Activated CD4-positive, alpha-beta T cell treated with anti-CD3 and anti-CD28 coated beads, Interleukin-2, amount 50 U/mL, for 16 hours (primary cell): ENCODE measurements at regions not wholly inside any gene's neighbourhood (a gene's known extent, or its start where the extent isn't known, plus 50 kb on each side); places are given as distances from the start of the nearest gene placed in this dataset.

Experiments
- DNase-seq: peaks from one replicate; pipeline ENCODE4 v3.0.0-alpha.2; 2020

DNA sequence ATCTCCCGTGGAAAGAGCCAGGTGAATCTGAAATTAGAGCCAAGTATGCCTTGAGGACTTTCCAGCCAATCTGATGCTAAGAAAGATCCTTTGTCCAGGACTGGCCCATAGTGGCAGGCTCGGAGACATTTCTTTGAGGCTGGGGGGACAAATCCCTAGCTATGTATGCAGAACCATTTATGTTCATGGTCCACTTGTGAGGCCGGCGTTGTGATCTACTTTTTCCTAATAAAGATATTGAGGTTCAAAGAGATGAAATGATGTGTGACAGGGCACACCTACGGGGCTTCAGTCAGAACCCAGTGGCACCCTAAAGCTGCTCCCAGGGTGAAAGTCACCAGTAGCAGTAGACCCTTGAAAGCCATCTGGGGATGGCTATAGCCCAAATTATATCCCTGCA, 120.3 kb upstream of the MAFB start:
- no peak for DNase-seq

DNA sequence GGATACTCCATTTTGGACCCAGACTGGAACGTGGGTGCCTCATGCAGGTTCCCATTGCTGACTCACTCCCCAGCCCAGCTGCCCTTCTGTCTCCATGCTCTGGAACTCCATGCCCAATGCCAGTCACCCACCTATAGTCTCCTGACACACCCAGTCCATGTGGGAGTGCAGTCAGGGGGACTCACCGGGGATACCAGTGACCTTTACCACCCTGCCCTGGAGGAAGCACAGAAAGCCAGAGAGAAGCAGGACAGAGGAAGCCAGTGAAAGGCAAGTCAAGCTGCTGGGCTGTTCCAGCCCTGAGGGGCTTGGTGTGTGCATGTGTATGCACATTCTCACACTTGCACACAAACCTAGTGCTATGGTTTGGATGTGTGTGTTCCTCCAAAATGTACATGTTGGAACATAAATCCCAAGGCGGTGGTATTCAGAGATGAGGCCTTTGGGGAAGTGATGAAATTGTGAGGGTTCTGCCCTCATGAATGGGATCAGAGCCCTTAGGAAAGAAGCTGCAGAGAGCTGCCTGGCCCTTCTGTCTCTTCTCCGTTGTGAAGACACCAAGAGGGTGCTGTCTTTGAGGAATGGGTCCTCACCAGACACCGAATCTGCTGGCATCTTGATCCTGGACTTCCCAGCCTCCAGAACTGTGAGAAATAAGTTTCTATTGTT, 121.4 kb upstream of the MAFB start:
- no peak for DNase-seq

DNA sequence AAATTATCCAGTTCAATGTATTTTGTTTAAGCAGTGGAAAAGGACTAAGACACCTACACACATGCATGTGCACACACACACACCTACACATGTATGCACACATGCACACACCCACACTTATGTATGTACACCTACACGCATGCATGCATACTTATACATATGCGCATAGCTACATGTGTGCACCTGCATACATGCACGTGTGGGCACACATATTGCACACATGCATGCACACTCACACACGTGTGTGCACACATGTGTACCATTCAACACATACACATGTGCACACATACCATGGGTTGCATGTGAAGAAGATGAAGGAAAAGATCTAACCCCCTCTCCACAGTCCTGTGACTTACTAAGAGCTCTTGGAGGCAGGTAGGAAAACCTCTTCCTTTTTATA, 122.0 kb upstream of the MAFB start:
- no peak for DNase-seq

DNA sequence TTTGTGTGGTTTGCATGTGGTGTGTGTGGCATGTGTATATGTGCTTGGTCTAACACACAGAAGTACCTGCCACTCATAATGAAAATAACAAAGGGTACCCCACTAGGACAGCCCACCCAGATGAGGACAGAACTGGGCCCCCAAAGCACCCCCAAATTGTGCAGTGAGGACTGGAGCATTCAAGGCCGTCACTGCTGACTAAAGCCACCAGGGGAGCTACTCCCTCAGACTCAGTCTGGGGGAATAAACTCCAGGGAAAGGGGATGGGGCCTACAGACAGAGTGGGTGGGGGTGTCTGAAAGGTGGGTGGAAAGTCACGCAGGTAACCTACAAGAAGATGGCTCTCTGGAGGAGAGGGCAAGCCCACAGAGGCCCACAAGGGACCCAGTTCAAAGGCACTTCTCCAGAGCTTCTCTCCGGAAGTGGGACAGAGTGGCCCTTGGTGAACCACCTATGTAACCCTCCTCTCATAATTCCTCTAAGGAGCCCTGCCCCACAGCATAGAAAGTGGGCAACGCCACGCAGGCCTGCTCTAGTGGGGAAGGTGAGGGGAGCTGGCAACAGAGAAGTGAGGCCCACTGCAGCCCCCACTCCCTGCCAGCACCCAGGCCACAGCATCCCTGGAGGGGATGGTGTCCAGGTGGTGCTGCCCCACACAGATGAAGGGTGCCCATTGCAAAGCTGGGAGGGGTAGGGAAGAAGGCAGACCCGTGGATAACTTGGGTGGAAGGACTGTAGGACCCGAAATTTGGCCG, 122.8 kb upstream of the MAFB start:
- DNase-seq, result no peak

DNA sequence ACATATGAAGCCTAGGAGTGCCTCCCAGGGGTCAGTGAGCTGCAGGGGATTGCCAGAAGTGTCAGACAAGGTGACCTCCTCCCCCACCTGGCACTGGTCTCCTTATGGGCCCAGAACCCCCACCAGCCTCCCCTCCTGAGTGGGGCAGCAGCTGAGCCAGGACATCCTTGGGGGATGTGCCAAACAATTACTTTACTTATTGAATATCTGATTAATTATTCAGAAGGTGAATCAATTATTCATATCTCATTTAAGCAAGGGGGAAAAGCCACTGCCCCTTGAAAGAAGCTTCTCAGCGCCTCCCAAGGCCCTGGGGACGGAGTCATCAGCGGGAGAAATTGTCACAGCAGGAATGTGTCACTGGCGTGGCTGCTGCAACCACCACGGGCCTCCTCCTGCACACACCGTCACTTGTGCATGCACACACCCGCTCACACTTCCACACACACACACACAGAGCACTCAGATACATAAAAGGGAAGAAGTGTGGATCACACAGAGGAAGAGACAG, 123.4 kb upstream of the MAFB start:
- DNase-seq, result no peak

DNA sequence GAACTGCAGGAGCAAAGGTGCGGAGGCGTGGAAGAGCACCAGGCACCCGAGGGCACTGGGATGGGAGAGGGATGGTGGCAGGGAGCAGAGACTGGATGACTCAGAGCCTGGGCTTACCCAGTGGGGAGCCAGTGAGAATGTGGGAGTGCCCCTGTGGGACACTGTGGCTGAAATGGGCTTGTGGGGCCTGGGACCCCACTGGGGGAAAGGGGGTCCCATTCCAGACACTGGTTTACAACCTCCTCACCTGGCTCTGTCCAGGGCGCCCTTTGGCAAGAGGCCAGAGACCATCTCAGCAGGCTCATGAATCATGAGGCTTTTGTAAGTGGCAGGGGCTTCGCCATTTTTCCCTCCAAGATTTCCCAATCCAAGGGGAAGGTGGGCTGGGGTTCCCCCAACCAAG, 124.0 kb upstream of the MAFB start:
- no peak for DNase-seq

DNA sequence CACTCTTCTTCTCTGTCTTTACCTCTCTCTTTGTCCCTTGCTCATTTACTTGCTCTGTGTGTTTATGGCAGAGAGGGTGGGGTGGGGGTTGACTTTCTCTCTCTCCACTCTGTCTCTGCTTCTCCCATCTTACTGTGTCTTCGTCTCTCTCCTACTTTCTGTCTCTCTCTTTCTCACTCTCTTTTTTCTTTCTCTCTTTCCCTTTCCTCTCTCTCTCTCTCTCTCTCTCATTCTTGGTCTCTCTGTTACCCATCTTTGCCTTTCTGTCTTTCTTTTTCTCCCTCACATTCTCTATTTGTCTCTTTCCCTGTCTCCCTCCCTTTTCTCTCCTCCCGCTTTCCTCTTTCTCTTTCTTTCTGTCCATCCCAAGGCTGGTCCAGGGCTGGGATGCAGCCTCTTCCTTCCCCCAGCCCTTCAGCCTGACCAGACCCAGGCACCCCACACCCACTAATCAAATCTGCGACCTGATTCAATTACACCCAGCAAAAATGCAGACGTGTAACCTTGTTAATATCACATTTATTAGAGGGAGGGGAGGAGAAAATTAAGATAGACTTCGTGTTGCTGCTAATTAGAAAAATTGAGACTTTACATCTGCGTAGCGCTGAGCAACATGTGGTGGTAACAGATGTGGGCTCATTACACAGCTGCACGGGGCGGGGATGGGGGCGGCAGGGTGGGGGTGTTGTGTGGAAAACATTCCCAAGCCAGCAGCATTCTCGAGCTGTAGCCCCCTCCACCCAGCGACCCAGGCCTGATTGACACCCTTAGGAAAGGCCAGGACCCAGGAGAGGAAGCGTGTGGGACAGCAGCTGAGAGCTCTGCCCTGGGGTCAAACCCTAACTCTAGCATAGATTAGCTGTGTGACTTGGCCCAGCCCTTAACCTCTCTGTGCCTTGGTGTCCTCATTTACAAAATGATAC, 124.9 kb upstream of the MAFB start:
- DNase-seq, result no peak

DNA sequence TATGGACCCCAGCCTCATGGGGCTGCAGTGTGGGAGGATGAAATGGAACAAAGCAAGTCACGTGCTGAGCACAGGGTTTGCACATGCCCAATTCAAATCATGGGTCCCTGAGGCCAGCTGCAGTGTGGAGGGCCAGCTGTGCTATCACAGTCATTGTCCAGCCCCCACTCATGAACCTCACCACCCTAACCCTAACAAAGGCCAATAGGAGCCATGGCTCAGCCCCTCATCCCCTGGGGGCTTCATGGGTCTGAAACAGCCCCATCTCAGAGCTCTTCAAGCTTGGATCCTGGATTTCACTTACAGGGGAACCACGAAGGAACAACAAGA, 125.6 kb upstream of the MAFB start:
- DNase-seq, result no peak

DNA sequence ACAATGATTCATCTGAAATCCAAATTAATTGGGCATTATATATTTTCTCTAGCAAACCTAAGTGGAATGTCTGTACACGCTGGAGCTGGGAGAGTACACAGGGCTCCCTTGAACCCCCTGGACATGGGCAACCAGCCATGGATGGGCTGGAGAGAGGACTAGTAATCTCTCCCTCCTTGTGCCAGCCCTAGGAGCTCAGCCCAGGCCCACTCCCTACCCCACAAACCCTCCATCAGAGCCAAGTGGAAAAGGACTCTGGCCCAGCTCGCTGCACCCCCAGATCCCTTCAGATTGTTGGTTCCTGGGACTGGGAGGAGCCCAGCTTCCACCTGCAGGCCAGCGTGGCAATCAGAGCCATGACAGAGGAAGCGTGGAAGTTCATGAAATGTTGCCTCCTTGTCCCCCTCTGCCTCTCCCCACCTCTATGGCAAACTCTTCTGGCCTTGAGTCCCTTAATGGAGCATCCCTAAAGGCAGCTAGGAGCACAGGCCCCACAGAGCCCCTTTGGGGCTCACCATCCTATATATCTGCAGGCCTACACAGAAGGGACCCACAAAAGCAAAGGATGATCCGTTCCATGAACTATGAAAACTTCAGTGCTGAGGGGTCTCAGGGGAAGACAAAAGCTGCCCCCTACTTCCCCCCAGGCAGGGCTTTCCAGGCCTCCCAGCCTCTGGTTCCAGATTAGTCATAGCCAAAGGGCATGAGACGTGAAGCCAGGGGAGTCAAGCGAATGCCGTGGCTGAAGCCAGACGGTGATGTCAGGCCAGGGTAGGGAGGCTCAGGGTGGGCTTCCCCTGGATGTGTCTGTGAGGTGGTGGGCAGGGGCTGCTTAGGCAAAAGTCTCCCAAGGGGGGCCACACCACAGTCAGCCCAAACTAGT, 126.4 kb upstream of the MAFB start:
- DNase-seq, result no peak

DNA sequence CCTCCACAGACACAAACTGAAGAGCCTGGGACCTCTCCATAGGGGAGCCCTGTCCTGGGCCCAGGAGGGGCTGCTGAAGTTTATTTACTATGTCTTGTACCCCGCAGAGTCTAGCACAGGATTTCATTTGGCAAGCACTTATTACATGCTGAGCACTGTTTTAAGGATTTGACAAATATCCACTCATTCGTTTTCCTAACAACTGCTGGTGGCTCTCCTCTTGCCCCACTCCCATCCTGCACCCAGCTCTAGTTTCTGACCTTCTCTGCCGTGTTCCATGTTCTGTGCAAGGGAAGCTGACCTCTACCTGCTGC, 127.0 kb upstream of the MAFB start:
- no peak for DNase-seq

DNA sequence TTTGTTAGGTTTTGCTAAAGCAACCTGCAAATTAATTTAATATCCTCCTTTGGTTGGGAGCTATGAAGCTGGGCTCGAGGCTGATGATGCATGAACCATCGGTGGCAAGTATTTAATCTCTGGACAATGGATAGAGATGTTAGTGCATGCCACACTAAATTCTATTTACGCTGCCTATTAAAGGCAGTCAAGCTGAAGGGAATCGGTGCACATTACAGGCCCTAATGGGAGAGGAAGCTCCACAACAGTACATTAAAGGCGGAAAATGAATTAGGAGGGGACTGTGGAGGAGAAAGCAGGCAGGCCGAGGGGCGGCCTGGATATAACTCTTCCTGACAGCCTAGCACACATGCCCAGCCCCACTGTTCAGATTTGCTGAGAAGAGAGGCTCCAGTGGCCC, 132.4 kb upstream of the MAFB start:
- no peak for DNase-seq

DNA sequence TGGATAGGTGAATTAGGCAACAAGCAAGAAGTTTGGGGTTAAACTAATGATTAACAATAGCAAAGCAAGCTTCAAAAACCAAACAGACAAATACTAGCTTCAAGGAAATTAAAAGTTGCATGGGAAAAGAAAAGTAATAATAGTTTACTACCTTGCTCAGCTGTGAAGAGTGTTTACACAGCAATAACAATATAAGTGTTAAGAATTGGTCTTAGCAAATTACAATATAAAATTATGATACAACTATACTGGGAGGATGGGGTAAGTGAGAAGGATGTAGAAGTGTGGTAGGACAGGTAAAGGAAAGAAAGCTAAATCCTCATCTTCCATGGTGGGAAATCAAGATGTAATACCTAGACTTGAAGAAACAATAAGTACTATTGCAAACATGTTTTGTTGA, 137.7 kb upstream of the MAFB start:
- DNase-seq, result no peak

DNA sequence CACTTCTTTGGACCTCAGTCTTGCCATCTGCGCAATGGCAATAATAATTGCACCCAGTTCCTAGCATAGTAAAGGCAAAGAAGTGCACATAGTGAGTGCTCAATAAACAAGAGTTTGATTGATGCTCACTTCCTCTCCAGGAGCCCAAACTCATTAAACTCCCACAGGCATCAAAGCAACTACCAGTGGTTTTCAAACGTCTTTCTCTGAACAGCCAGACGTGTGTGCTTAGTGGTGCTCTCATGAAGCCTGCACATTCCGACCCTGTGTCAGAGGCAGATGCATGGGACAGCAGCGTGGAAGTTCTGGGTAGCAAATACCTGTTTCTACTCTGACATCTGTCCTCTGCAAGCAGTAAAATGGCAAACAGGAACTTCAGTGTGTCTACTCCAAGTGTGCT, 146.3 kb upstream of the MAFB start:
- no peak for DNase-seq

DNA sequence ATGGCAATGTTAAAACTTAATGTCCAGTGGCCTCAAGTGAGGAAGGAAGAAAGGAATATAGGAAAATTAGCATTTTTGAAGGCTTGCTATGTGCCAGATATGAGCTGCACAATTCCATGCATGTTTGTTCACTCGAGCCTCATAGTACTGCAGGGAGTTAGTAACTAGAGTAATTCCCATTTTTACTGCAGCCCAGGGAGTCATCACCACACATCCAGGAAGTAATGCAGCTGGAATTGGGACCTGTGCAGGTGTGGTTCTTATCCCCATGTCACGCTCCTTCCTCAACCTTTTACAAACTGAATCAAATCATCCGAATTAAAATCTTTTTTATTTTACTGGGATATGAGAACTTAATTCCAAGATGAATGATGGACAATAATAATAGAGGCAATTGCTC, 149.5 kb upstream of the MAFB start:
- DNase-seq, result no peak

DNA sequence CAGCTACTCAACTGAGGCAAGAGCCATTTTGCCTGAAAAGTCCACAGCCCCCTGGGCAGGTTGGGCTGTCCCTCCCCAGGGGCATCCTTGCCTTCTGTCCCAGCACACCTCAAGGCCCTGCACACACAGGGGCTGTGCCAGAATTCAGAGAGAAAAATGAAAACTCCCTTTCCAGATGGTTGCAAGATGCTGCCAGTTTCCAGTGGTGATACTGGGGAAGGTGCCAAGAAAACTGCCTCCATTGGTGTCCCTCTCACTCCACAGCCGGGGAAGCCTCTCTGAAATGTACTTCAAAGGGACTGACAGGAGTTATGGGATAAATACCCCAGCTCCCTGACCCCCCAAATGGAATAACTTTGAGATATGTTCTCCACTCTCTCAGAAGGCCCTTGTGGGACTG, 154.2 kb upstream of the MAFB start:
- no peak for DNase-seq

DNA sequence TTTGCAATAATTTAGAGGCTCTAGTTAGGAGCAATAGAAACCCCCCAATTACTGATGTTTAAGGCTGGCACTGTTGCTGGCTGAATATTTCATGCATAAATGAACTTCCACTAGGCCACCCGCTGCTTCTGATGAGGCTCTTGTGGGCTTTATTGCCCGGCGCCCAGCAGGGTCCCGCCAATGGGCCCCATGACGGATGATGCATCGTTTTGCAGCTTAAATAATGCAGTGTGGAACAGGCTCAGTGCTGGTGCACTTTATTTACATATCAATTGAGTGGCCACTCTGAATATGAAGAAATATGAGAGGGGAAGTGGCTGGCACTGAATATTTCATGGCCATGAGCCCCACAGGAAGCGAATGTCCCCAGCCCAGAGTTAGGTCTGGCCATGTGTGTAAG, 155.3 kb upstream of the MAFB start:
- no peak for DNase-seq

DNA sequence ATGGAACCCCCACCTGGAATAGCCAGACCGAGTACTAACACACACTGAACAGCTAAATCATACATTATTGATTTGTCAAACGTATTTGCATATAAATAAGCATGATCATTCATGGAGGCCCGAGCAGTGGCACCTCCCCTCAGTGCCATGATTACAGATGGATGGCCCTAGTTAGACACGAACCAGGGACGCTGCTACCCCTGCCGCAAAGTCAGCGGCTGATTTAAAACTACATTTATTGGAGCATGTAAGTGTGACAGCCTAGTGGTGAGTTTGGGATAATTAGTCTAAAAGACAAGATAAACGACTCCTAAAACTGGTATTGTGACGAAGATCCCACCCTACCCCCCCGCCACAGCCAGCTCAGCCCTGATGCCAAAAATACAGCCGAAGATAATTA, 159.1 kb upstream of the MAFB start:
- DNase-seq, result no peak

DNA sequence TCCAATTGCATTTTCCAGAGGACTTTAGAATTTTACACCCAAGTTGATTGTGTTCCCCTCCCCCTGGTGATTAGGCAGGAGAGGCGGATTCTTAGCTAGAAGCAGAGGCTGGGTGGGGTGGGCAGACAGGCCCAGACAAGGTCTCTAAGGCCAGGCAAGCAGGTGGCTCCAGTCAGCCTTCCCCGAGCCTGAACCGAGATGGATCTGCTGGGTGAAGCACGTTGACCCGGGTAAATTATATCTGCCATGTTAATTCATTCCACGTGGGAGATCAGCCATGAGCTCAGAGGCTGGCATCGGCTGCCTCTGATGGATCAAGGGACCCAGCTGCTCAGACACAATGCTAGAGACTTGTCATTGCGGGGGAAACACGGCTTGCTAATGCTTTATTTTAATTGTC, 159.5 kb upstream of the MAFB start:
- DNase-seq, result no peak

DNA sequence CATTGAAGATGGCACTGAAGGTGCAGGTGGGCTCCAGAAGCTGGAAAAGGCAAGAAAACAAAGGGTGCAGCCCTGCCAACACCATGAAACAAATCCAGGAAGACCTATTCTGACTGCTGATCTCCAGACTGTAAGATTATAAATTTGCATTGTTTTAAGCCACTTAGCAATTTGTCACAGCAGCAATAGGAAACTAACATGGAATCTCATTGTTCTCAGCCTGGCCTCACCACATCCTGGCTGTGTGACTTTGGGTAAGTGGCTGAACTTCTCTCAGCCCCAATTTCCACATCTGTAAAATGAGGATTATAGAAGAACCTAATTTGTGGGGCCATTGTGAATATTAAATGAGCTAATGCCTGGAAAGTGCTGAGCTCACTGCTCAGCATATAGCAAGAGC, 160.4 kb upstream of the MAFB start:
- DNase-seq, result no peak

DNA sequence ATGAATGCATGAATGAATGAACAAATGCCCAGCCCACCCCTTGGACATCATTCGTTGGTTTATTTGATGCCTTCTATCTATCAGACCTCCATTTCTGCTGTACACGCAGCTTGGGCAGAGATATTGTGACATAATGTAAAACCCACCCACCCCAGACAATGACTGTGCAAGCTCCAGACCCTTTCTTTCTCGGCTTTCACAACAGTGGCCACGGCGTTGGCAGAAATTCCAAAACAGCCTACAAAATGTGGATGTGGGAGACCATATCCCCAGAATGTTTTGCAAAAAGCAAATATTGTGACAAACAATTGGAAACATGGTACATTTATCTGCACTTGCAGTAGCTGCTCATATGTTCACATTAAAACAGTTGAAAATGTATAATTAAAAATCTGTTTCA, 162.0 kb upstream of the MAFB start:
- no peak for DNase-seq

DNA sequence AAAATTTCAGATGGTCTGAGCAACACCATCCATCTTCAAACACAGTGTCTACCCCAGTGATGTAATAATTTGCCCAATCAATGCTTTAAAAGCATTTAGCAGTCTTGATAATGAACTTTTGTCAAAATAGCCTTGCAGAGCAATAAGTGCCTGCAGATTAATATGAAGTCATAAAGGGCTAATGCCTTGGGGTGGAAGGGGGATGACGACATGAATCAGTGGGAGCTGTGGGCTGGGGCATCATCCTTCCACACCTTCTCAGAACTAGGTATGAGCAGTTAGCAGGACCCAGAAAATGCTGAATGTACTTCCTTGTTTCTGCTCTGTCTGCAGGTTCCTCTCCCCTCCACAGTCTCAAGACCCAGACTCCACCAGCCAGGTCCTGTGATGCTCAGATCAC, 166.2 kb upstream of the MAFB start:
- DNase-seq, result no peak

DNA sequence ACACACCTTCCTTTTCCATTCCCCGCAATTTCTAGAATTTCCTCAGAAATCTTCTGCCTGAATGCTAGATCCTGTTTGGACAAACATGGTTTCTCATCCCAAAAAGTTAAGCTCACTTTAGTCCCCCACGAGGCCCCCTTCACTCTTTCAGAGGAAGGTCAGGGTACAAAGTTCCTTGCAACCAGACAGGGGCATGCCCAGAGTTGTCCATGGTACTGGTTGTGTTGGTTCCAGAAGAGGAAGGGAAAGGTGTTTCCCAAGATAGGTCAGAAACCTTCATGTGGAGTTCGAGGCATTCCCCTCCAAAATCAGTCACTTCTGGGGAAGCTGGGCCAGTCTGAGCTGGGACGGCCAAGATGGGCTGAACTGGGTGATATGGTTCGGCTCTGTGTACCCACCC, 167.6 kb upstream of the MAFB start:
- DNase-seq, result no peak

DNA sequence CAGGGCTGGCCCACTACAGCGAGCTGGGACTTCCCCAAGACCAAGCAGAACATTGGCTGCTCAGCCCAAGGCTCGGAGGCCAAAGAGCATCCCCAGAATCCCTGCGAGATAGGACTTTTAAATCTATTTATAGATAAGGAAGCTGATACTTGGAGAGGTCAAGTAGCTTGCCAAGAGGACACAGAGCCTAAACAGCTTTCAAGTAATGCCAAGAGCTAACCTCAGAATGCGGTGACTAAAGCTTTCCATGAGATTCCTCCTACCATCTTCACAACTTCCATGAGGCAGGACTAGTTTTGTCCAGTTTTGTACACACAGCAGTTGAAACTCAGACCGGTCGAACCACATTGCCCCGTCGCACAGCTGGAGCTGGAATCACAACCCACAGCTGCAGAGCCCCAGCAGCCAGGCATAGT, 168.1 kb upstream of the TOP1 start:
- DNase-seq, result no peak
